CD4-positive, alpha-beta T cell treated with Interleukin-12 subunit alpha and Interleukin-12 subunit beta, for 1 hour (primary cell): ENCODE measurements at regions not wholly inside any gene's neighbourhood (a gene's known extent, or its start where the extent isn't known, plus 50 kb on each side); places are given as distances from the start of the nearest gene placed in this dataset.

ENCODE experiments used
- DNase-seq: peaks from one replicate; pipeline ENCODE4 v3.0.0-alpha.2; 2020

GRCh38 chr10:3016016-3016415 is 51.3 kb upstream of the PFKP start:
- no peak for DNase-seq

DNA sequence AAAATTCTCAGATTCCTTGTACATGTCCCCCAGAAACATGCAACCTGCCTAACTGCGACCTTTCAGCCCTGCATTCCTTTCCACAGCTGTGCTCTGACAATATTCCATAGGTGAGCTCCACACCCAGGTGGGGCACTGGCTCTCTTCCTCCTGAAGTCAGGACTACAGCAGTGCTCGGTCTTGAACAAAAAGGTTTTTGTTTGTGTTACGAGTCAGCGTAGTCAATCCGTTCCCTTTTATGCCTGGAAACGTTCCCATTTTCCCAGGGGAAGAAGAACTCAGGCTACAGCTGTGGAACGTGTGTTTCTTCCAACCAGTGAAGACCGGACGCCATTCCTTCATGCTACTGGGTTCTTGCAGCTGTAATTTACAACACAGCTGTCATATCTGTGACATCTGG is 52.4 kb upstream of the PFKP start:
- no peak for DNase-seq

DNA sequence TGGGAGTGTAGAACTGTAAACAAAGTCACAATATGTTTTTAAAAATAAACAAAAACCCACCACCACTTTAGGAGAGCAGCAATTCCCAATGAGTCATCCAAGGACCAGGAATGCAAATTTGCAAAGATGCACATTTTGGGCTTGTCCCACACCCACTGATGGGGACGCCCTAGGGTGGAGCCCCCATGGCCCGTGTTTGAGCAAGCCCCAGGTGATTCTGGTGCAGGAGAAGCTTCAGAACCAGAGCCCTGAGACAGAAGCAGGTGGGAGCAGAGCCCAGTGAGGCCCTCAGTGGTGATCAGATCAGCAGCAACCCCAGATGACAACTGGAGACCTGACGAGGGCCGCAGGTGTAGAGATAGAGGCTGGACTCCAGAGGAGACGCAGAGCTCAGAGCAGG is 55.1 kb upstream of the PFKP start:
- no peak for DNase-seq

DNA sequence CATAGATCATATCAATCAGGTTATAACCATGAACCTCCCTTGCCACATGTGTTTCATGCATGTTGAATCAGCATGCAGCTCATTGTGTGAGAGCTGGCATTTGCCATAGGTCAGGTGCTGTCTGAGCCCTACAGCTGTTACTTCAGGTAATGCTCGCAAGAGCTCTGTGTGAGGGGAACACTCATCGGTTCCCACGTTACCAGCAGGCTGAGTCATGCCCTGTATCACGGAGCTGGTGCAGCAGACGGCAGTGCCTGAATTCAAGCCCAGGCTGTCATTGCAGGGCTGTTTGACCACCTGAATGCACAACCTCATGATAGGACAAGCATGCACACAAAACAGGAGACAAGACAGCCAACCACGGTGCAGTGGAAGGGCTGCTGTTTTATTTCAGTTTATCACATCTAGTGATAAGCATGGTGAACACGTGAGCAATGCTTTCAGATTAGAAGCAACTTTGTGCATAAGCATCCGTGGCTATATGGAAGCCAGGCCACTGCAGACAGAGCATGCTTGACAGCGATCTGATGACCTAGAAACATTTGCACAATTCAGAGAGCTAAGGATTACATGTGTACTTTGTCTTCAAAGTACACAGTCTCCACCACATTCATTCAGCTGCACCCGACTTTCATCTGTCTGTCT is 56.4 kb upstream of the PFKP start:
- no peak for DNase-seq

DNA sequence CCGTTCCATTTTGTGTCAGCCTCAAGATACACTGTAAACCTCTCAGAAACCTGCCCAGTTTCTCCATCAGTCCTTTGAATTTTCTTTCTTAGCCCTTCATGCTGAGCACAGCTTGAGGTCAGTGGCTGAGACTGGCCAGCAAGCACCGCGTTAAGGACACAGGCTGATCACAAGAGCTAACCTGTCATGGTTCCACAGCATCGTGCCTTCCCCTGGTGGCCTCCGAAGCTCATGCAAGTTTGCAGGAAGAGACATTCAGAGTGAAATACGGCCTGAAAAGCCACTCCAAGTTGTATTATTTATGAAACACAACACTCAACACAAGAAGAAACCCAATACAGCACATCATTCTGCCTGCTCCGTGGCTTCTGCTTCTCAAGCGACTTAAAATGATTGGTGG is 57.0 kb upstream of the PFKP start:
- DNase-seq = no peak

GRCh38 chr10:3009341-3009740 is 58.0 kb upstream of the PFKP start:
- no peak for DNase-seq

- no peak for DNase-seq
Observed at GRCh38 chr10:3008518-3009195, 58.7 kb upstream of the PFKP start.

- DNase-seq = no peak
Observed at GRCh38 chr10:3006607-3007006, 60.7 kb upstream of the PFKP start.

GRCh38 chr10:3006093-3006492 is 61.3 kb upstream of the PFKP start:
- DNase-seq = no peak

DNA sequence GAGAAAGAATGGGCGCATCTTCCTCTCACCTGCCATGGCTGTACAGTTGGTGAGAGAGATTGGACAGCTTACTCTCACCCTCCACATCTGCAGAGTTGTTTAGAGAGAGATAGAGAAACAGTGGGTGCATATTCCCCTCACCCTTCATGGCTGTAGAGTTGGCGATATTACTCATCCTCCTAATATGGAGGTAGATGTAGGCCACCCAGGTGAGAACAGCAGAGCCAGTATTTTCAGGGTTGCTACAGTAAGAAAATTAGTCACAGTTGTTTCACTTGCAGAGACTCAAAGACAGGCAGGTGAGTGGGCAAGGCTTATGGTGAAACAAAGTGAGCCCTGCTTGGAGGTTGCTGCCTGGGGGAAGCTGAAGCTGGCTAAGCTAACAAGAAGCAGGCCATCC is 65.0 kb upstream of the PFKP start:
- no peak for DNase-seq

DNA sequence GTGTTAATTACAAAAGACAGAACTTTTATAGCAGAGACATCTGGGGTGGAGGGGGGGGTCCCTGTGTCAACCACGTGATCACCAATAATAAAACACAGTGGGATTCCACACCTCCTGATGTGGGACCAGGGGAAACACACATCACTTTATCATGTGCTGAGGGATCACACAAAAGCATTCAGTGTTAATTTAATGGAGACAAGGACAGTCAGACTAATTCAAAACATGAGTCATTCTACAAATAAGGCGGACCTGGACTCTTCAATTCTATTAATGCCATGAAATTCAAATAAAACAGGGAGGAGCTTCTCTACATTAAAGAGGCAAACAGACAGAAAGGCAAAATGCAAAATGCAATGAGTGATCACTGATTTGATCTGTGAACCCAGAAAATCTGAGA is 67.3 kb upstream of the PFKP start:
- DNase-seq = no peak

DNA sequence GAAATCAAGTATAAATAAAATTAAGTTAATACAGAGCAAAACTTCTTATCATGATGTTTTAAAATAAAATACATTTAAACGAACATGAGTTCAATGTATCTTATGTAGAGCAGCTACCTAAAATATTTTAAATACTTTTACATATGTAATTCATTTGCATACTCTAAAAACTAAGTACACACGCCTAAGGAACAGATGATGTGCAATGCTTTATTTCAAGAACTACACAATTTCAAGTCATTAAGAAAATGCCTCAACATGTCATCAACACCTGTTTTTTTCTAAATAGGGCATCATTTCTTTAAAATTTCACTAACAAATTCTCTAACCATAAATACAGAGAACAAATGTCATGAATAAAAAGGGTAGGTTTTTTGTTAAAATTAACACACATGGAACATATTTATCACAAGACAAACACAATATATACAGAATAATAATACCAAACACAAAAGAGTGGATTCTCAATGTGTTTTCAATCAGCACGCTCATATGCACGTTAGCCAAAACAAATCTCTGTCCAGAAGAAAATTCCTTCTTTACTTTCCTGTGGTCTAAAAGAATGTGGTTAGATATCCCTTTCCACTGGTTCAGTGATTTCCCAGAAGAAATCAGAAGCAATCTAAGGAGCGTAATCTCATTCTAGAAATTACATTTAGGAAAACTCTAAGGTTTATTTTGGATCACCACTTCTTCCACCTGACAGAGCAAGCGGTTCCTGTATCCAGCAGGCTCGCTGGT is 73.0 kb upstream of the PFKP start:
- no peak for DNase-seq

DNA sequence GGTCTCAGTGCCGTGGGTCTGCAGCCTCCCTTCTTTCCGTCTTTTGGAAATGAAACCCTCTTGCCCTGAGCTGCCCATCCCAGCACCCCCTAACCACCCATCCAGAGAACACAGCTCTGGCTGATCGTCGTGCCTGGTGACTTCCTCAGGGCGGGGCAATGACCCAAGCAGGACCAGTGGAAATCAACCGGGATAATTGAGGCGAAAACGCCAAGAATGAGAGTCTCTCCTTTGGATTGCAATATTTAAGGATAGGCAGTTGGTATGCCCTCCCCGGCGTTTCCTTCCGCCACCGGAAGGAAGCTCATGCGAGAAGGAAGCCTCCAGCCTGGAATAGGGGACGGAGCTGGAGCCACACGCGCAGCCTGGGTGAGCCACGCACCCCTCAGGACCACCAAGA is 73.7 kb upstream of the PFKP start:
- DNase-seq = no peak

DNA sequence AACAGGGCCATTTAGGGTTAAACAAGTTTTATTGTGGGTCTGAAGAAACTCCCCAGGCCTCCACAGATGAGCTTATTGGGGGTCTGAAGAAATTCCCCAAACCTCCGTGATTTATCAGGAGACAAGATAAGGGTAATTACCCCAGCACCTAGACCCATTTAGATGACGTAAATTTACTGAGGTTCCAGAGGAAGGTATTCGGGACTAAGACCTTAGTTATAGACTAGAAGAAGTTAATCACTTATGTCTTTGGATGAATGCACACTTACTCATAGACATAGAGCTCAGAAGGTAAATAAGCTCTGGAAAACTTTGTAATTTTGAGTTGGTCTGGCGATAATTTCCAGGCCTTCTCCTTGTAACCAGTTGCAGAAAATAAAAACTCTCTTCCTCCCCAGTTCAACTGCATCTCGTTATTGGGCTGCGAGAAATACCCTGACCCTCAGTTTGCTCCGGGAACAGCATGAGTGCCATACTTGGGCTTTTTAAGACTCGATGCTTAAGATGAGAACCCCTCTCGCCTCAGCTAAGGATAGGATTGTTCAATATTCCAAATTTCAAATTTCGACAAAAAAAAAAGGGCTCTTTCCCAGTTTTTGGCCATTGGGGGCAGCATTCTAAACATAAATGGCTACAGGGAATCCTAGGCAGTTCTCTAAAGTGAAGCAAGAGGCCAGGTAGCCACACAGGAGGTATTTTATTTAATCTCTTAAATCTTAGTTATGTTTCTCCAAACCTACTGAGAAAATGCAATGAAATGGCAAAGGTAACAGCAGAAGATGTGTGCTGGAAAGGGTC is 74.7 kb upstream of the PFKP start:
- no peak for DNase-seq

DNA sequence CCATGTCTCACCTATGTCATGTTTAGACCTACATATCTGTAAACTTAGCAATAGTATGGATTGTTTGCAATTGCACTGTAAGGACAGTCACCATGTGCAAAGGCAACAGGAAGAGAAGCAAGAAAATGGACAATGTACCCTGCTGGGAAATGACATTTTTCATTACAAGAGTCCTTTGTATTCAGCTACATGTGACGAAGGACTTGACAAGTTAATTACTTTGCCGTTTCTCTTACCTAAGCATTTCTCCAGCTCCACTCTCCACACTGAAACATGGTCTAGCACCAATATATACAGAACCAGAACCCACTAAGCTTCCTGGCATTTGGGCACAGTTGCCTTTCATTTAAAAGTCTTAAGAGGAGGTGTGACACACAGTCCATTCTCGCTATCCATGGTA is 76.6 kb upstream of the PFKP start:
- no peak for DNase-seq

DNA sequence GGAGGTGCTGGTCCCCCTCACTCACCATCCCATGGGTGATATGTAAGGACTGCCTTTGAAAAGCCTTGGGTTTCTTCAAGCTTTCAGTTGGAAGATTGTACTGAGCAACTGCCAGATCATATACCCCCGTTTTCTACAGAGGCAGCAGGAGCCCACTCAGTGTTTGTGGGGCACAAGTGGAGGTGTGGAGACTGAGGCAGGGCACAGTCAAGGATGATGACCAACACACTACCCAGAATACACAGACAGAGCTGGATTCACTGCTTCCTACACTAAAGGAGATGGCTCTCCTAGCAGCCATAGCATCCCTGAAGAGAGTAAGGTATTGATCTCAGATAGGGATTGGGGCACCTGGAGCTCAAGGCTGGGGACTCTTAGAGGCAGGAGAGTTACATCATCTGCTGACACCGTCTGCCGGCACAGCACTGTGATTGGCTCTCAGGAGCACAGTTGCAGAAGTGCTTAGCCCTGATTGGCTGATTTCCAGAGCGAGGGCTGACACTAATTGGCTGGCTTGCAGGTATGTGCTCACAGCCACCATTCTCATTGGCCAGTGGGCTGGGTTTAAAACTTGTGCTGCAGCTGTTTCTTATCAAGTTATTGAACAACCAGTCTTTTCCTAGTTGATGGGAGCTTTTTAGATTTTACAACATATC is 77.9 kb upstream of the PFKP start:
- no peak for DNase-seq

DNA sequence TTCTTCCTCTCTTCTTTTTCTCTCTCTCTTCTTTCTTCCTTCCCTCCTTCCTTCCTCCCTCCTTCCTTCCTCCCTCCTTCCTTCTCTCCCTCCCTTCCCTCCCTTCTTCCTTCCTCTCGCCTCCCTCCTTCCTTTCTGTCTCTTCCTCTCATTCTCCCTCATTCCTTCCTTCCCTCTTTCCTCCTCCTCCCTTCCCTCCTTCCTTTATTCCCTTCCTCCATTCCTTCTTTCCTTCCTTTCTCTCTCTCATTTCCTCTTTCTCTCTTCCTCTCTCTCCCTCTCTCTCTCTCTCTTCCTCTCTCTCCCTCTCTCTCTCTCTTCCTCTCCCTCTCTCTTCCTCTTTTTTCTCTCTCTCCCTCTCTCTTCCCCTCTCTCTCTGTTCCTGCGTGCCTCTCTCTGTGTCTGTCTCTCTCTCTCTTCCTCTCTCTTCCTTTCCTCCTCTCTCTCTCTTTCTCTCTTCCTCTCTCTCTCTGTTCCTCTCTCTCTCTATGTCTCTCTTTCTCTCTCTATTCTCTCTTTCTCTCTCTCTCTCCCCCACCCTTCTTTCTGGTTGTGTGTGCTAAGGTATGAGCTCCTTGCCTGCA is 80.1 kb upstream of the PFKP start:
- no peak for DNase-seq

DNA sequence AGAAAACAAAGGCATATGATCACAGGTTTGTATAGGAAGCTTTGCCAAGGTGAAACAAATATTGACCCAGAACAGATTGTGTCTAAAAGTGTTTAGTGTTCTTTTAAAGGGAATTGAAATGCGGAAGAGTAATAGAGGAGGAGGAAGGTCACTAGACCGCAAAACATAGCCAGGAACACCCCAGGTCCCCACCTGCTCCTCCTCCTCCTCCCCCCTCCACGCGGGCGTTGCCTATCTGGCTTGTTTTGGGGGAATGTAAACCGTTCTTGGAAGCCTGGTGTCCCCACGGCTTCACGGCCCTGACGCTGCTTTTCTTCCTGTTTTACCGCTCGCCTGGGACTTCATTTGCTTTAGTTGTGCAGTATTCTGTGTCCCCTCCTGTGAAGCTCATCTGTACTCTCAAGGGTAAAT is 81.0 kb upstream of the PFKP start:
- DNase-seq = no peak

- DNase-seq = no peak
Observed at GRCh38 chr10:2985729-2986232, 81.6 kb upstream of the PFKP start.

- DNase-seq = no peak
Observed at GRCh38 chr10:2984682-2985081, 82.7 kb upstream of the PFKP start.

GRCh38 chr10:2982146-2982545 is 85.2 kb upstream of the PFKP start:
- no peak for DNase-seq

GRCh38 chr10:2981361-2981801 is 86.0 kb upstream of the PFKP start:
- DNase-seq = no peak
